Activated CD8-positive, alpha-beta T cell treated with anti-CD3 and anti-CD28 coated beads, Interleukin-2, amount 10 ng/mL, durations not matched to agents 7 days and 5 days (primary cell): ENCODE measurements at regions not wholly inside any gene's neighbourhood (a gene's known extent, or its start where the extent isn't known, plus 50 kb on each side); places are given as distances from the start of the nearest gene placed in this dataset.
"Not testable (repeated sequence)": the region's sequence is repeated elsewhere in the genome, so short reads cannot be mapped to it uniquely, and the experiment has no call there.

Experiments
- ATAC-seq: fragments of 150-1000 bp; cut with Tn5 transposase; one replicate; pipeline ENCODE4 v1.10.0; 2021; ENCODE audit warnings: moderate library complexity
- CTCF ChIA-PET: fragments of 350-600 bp; sonication (Branson Sonifier 250); formaldehyde crosslinking; loops from one replicate; lab custom pipeline; 2021; ENCODE audit warnings: antibody characterized with exemption; lab: Charles Lee
- POLR2A ChIA-PET: fragments of 350-600 bp; sonication (Branson Sonifier 250); formaldehyde crosslinking; loops from one replicate; lab custom pipeline; 2021; ENCODE audit warnings: antibody characterized with exemption; lab: Charles Lee
- DNase-seq: peaks from one replicate; pipeline ENCODE4 v3.0.0-alpha.2; 2020
- H3K27ac Mint-ChIP-seq: one replicate; pipeline ENCODE4 v1.8.0; 2021; ENCODE audit warnings: mild to moderate bottlenecking, mixed read lengths
- H3K27me3 Mint-ChIP-seq: one replicate; pipeline ENCODE4 v1.8.0; 2021; ENCODE audit warnings: low read depth, mixed read lengths
- H3K36me3 Mint-ChIP-seq: one replicate; pipeline ENCODE4 v1.8.0; 2021; ENCODE audit warnings: low read depth, mixed read lengths
- H3K4me1 Mint-ChIP-seq: one replicate; pipeline ENCODE4 v1.8.0; 2021; ENCODE audit warnings: low read depth, mixed read lengths
- H3K4me3 Mint-ChIP-seq: one replicate; pipeline ENCODE4 v1.8.0; 2021; ENCODE audit warnings: mild to moderate bottlenecking, mixed read lengths
- H3K9me3 Mint-ChIP-seq: one replicate; pipeline ENCODE4 v1.8.0; 2022; ENCODE audit warnings: mixed read lengths; ENCODE audit not compliant: insufficient read depth

DNA sequence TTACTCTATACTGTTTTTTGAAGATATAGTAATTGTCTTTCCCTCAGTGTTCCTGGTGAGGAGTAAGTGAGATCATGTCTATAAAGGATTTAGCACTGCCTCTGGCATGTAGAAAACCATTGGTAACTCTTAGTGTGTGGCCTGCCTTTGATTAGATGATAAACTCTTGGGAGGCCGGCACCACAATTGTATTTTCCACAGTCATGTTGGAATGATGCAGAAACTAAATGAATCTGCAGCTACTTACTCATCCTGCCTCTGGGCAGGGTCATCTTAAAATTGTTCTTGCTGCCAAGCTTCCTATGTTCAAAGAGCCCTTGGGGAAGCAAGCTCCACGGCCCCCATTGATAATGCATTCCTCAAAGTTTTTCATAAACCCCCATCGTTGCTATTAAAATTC, 204.6 kb downstream of the ANKRD7 start:
- no peaks in the 10 kb centered on the region for H3K4me1 Mint-ChIP-seq

DNA sequence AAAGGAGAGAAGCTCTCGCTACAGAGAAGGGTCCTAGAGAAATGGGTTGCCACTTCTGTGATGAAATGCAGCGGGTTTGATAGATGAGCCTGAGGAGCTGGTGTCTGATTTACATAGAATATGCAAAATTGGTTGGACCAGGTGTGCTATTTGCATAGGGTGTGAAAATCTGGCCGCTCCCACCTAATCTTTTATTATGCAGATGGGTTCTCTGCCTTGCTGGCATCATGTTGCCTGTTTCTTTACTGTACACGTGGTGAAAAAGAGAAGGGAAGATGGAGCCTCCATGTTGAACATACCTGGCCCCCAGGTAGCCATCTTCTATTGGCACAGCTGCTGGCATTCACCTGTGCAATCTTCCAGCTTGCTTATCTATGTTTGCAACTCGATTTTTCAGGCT, 212.2 kb downstream of the ANKRD7 start:
- CTCF ChIA-PET: no interaction called here
- DNase-seq (no peak), ATAC-seq (no peak)
- Mint-ChIP-seq H3K27me3 (no peaks in the 10 kb centered on the region), H3K4me3 (no peak overlapping the region), H3K36me3 (no peaks in the 10 kb centered on the region), H3K27ac (no peak overlapping the region), H3K9me3 (peaks cover 8% of the 10 kb centered on the region), H3K4me1 (no peaks in the 10 kb centered on the region)
- POLR2A ChIA-PET: no interaction called here

More for the DNA sequence above, 204.6 kb downstream of the ANKRD7 start:
- ATAC-seq: no peak
- H3K36me3 Mint-ChIP-seq: no peaks in the 10 kb centered on the region
- no peaks in the 10 kb centered on the region for H3K27me3 Mint-ChIP-seq
- no peak overlapping the region for H3K4me3 Mint-ChIP-seq
- DNase-seq: no peak
- H3K9me3 Mint-ChIP-seq: no peaks in the 10 kb centered on the region
- H3K27ac Mint-ChIP-seq: no peak overlapping the region
- ChIA-PET POLR2A (no interaction called here), CTCF (no interaction called here)

DNA sequence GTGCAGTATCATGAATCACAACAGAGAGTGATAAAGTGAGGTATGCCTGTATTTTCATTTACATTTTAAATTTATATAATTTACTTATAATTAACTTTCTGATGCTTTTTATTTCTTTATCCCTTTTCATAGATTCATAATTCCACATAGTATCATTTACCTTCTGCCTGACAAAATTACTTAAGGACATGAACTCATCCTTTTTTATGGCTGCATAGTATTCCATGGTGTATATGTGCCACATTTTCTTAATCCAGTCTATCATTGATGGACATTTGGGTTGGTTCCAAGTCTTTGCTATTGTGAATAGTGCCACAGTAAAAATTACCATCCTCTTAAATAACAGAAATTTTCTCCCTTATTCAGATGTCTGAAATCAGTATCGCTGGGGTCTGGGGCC, 224.5 kb downstream of the ANKRD7 start:
- CTCF ChIA-PET, H3K4me1 Mint-ChIP-seq, ATAC-seq, H3K4me3 Mint-ChIP-seq, H3K9me3 Mint-ChIP-seq, POLR2A ChIA-PET, DNase-seq, H3K27me3 Mint-ChIP-seq, H3K27ac Mint-ChIP-seq, H3K36me3 Mint-ChIP-seq: not testable (repeated sequence)

DNA sequence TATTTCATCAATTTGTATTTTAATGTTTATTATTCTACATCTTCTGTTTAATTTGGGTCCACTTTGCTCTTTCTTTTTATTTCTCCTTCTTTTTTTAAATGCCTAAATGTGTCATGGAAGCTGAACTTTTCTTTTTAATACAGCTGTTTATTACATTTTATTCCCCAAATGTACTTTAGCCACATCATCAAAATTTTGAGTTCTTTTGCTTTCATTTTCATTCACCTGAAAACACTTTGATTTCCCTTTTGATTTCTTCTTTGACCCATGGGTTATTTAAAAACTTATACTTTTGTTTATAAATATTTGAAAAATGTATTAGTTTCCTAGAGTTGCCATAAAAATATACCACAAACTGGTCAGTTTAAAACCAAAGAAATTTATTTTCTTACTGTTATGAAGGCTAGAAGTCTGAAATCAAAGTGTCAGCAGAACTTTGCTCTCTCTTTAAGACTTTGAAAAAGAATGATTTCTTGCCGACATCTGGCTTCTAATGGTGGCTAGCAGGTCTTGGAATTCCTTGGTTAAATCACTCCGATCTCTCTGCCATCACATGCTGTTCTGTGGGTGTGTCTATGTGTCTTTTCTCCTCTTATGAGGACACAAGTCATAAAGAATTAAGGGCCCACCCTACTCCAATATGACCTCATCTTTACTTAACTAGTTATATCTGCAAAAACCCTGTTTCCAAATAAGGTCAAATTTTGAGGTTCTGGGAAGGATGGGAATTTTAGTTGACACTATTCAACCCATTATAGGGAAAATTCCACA, 225.5 kb downstream of the ANKRD7 start:
- POLR2A ChIA-PET: no interaction called here
- H3K36me3 Mint-ChIP-seq: no peaks in the 10 kb centered on the region
- peaks cover 4% of the 10 kb centered on the region for H3K9me3 Mint-ChIP-seq
- ATAC-seq (no peak), DNase-seq (no peak)
- H3K27ac Mint-ChIP-seq: no peak overlapping the region
- H3K27me3 Mint-ChIP-seq: no peaks in the 10 kb centered on the region
- H3K4me3 Mint-ChIP-seq: no peak overlapping the region
- CTCF ChIA-PET: no interaction called here
- no peaks in the 10 kb centered on the region for H3K4me1 Mint-ChIP-seq

DNA sequence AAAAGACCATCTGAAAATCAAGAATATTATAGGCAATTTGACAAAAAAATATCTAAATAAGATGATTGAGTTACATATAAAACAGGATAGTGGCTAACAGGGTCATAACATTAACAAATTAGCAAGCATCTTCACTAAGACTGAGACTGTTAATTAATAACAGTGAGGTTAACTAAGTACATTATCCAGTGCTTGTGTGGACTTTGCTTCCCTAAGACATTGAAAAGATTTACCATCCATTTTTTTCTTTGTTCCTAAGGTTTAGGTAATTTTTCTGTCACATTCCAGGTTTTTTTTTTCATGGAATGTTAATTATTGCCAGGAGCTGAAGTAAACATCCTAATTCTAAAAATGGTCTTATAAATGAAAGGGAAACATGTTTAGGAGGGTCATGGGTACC, 227.6 kb downstream of the ANKRD7 start:
- Mint-ChIP-seq H3K9me3 (peaks cover 4% of the 10 kb centered on the region), H3K27me3 (no peaks in the 10 kb centered on the region), H3K4me1 (no peaks in the 10 kb centered on the region), H3K4me3 (no peak overlapping the region), H3K27ac (no peak overlapping the region), H3K36me3 (no peaks in the 10 kb centered on the region)
- ChIA-PET CTCF (no interaction called here), POLR2A (no interaction called here)
- ATAC-seq (no peak), DNase-seq (no peak)

DNA sequence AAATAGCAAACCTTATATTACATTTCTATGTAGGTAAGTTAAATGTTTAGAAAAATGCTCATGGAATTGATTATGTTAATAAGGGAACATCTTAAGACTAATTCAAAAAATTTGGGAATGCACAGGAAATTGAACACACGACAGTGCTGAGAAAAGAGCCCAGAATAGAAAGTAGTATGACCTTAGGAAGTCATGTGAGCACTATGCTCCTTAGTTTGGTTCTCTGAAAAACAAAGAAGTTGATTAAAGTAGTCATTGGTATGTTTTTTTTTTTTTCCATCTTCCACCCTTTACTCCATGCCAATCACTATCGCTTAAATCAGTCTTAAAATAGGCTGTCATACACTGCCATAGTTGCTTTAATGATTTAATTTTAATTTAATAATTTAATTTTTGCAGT, 242.9 kb downstream of the ANKRD7 start:
- no peaks in the 10 kb centered on the region for H3K4me1 Mint-ChIP-seq
- H3K9me3 Mint-ChIP-seq: no peaks in the 10 kb centered on the region
- POLR2A ChIA-PET: no interaction called here
- H3K27ac Mint-ChIP-seq: no peak overlapping the region
- no peaks in the 10 kb centered on the region for H3K36me3 Mint-ChIP-seq
- no peak for ATAC-seq
- H3K4me3 Mint-ChIP-seq: no peak overlapping the region
- CTCF ChIA-PET: no interaction called here
- H3K27me3 Mint-ChIP-seq: no peaks in the 10 kb centered on the region
- DNase-seq: no peak

DNA sequence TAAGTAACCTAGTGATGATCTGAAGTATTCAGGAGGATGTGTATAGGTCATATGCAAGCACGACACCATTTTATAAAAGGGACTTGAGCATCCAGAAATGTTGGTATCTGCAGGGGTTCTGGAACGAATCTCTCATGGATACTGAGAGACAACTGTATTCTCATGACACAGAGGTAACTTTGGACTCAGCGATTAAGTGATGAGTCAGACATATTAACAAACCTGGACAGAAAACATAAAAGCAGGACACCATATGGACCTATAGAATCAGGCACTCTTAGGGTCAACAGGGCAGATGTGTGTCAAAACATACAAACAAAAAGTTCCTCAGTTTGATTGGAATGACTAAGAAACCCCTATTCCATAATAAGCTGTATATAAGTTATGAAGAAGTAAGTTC, 248.1 kb downstream of the ANKRD7 start:
- no peaks in the 10 kb centered on the region for H3K9me3 Mint-ChIP-seq
- no peaks in the 10 kb centered on the region for H3K27me3 Mint-ChIP-seq
- DNase-seq: no peak
- no peaks in the 10 kb centered on the region for H3K36me3 Mint-ChIP-seq
- ChIA-PET POLR2A (no interaction called here), CTCF (no interaction called here)
- ATAC-seq: no peak
- H3K27ac Mint-ChIP-seq: no peak overlapping the region
- no peaks in the 10 kb centered on the region for H3K4me1 Mint-ChIP-seq
- no peak overlapping the region for H3K4me3 Mint-ChIP-seq

DNA sequence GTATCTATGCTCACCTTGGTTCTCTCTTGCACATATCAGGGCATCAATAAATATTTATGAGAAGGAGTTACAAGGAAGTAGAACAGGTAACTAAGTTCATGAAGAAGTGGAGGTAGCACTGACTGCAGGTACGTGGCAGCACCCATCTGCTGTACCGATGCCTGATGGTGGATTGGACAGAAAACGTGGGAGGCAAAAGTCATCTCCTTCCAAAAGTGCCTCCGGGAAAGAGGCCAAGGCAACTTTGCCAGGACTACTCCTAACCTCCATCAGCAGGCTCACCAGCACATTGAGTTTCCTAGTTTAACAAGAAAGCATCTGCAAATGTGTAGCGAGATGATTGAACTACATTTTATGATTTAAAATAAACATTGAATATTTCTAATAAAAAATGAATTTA, 248.8 kb downstream of the ANKRD7 start:
- H3K4me1 Mint-ChIP-seq: no peaks in the 10 kb centered on the region
- CTCF ChIA-PET: no interaction called here
- no peaks in the 10 kb centered on the region for H3K9me3 Mint-ChIP-seq

DNA sequence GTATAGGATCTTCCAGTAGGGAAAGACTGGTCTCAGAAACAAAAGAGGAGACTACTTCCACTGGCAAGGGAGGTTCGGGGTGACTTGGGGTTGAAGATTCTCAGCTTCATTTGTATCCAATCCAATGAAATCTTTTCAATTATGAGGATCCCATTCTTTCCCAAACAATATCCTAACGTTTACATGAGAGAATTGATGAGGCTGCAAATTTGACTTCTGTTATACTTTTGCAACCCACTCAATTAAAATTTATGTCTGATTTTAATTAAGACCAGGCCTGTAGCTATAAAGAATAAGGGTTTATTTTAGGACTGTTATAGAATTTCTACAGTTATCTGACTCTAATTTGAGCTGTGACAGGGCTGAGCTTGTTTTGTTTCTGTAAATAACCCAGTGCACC, 251.5 kb downstream of the ANKRD7 start:
- H3K27me3 Mint-ChIP-seq: no peaks in the 10 kb centered on the region
- H3K4me1 Mint-ChIP-seq: no peaks in the 10 kb centered on the region
- H3K27ac Mint-ChIP-seq: no peak overlapping the region
- ChIA-PET POLR2A (no interaction called here), CTCF (no interaction called here)
- no peak overlapping the region for H3K4me3 Mint-ChIP-seq
- DNase-seq: no peak
- no peaks in the 10 kb centered on the region for H3K36me3 Mint-ChIP-seq
- no peak for ATAC-seq
- peaks cover 8% of the 10 kb centered on the region for H3K9me3 Mint-ChIP-seq

More for the DNA sequence above, 248.8 kb downstream of the ANKRD7 start:
- no peaks in the 10 kb centered on the region for H3K36me3 Mint-ChIP-seq
- H3K27me3 Mint-ChIP-seq: no peaks in the 10 kb centered on the region
- no peak overlapping the region for H3K4me3 Mint-ChIP-seq
- DNase-seq (no peak), ATAC-seq (no peak)
- no peak overlapping the region for H3K27ac Mint-ChIP-seq
- POLR2A ChIA-PET: no interaction called here

DNA sequence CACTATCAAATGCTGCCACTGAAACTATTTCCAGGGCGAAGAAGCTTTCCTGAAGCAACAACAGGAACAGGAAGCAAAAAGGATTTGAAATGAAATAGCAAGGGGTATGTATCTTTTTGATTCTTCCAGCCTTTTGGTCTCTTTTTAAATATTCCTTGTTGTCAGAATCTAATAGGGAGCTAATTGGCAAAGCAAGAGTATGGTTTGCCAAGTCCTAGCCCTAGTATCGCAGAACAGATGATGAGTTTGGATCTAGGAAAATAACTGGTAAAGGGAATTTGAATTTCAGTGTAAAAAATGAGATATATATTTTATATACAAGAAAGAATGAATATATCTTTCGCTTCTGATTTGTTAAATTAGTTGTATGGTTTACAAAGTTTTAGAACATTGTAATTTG, 252.5 kb downstream of the ANKRD7 start:
- ATAC-seq (no peak), DNase-seq (no peak)
- no peaks in the 10 kb centered on the region for H3K36me3 Mint-ChIP-seq
- CTCF ChIA-PET: no interaction called here
- no peak overlapping the region for H3K4me3 Mint-ChIP-seq
- H3K4me1 Mint-ChIP-seq: no peaks in the 10 kb centered on the region
- H3K27ac Mint-ChIP-seq: no peak overlapping the region
- H3K9me3 Mint-ChIP-seq: peaks cover 8% of the 10 kb centered on the region
- POLR2A ChIA-PET: no interaction called here
- H3K27me3 Mint-ChIP-seq: no peaks in the 10 kb centered on the region

DNA sequence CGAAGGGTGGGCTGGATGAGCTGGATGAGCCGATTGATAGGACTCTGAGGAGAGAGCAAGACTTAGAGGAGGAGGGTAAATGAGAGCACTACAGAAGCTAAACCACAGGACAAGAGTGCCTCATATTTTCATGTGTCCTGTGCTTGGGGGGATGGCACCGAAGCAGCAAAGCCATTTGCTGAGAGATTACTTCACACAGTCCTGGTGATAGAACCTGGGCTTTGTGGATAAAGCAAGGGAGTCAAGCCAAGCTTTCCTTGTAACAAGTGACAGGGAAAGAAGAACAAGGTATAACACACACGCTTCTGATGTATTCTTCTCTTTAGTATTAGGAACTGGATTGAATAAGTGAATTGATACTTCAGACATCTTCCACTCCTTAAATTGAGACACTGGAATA, 253.7 kb downstream of the ANKRD7 start:
- no peak overlapping the region for H3K27ac Mint-ChIP-seq
- DNase-seq (no peak), ATAC-seq (no peak)
- H3K9me3 Mint-ChIP-seq: peaks cover 8% of the 10 kb centered on the region
- ChIA-PET CTCF (no interaction called here), POLR2A (no interaction called here)
- no peaks in the 10 kb centered on the region for H3K4me1 Mint-ChIP-seq
- H3K27me3 Mint-ChIP-seq: no peaks in the 10 kb centered on the region
- H3K4me3 Mint-ChIP-seq: no peak overlapping the region
- no peaks in the 10 kb centered on the region for H3K36me3 Mint-ChIP-seq

DNA sequence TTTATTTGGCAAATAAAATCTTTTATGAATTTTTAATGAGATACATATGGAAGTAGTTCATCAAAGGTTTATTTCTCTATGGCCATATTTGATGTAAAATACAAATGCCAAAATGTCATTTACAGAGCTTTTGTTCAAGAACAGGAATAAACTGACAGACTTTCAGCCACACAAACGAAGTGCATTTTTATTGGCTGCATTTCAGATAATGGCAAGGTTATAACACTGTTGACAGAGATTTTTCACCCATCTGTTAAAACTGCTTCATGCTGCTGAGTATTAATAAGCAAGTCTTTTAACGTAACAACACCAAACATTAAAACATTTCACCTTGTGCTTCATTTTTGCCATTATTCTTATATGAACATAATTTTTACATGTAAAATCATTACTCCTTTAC, 254.4 kb downstream of the ANKRD7 start:
- CTCF ChIA-PET: no interaction called here
- Mint-ChIP-seq H3K4me3 (no peak overlapping the region), H3K36me3 (no peaks in the 10 kb centered on the region), H3K9me3 (peaks cover 8% of the 10 kb centered on the region), H3K27me3 (no peaks in the 10 kb centered on the region), H3K4me1 (no peaks in the 10 kb centered on the region), H3K27ac (no peak overlapping the region)
- POLR2A ChIA-PET: no interaction called here
- ATAC-seq (no peak), DNase-seq (no peak)

DNA sequence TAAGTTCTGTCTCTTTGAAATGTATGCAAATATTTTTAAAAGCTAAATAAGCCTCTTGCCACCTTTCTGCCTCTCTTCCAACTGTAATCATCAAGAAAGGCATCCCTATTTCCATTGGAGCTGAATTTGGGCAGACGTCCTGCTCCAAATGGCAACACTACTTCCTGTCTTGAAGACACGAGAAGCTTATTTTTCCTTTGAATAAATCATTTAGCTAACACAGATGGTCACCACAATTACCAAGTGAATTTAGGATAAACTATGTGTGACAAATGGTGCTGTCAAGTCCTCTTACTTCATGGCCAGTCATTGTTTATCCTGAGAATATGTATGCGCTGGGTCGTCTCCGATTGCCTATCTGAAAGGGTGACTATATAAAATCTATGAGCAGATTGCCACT, 268.0 kb downstream of the ANKRD7 start:
- Mint-ChIP-seq H3K4me3 (no peak overlapping the region), H3K4me1 (no peaks in the 10 kb centered on the region), H3K27ac (no peak overlapping the region), H3K27me3 (no peaks in the 10 kb centered on the region), H3K9me3 (no peaks in the 10 kb centered on the region), H3K36me3 (no peaks in the 10 kb centered on the region)
- ChIA-PET POLR2A (no interaction called here), CTCF (no interaction called here)
- no peak for ATAC-seq
- no peak for DNase-seq
